HEK293T (cell line): ENCODE measurements at regions not wholly inside any gene's neighbourhood (a gene's known extent, or its start where the extent isn't known, plus 50 kb on each side); places are given as distances from the start of the nearest gene placed in this dataset.

Source experiments
- FOXA1 ChIP-seq: fragments of 450-650 bp; IDR thresholded peaks from 2 replicates; pipeline ENCODE4 v1.6.1; 2016; ENCODE audit warnings: mild to moderate bottlenecking
- FOXK2 ChIP-seq: fragments of 450-650 bp; IDR thresholded peaks from 2 replicates; pipeline ENCODE4 v1.6.1; 2016; ENCODE audit warnings: mild to moderate bottlenecking
- FOXM1 ChIP-seq: fragments of 450-650 bp; IDR thresholded peaks from 2 replicates; pipeline ENCODE4 v1.6.1; 2017; ENCODE audit warnings: mild to moderate bottlenecking, borderline replicate concordance
- PKNOX1 ChIP-seq: fragments of 450-650 bp; IDR thresholded peaks from 2 replicates; pipeline ENCODE4 v1.6.1; 2016
- ZNF384 ChIP-seq: fragments of 450-650 bp; IDR thresholded peaks from 2 replicates; pipeline ENCODE4 v1.6.1; 2016

- TF ChIP-seq FOXA1 (no peak), FOXK2 (no peak), PKNOX1 (no peak), FOXM1 (no peak), ZNF384 (no peak)
These were observed 245.4 kb upstream of the ANKH start for GRCh38 chr5:15116996-15117395.
